Loucy (cell line): ENCODE measurements at regions not wholly inside any gene's neighbourhood (a gene's known extent, or its start where the extent isn't known, plus 50 kb on each side); places are given as distances from the start of the nearest gene placed in this dataset.

Experiments
- H2AFZ ChIP-seq: fragments of 200-600 bp; sonication (generic); 2 replicates; pipeline ENCODE4 v1.6.0; 2016; ENCODE audit warnings: antibody characterized with exemption, mild to moderate bottlenecking, low read length, moderate library complexity
- H3F3A ChIP-seq: fragments of 200-600 bp; 2 replicates; pipeline ENCODE4 v1.6.0; 2016; ENCODE audit warnings: antibody characterized with exemption, low read depth, mild to moderate bottlenecking
- H3K27me3 ChIP-seq: fragments of 200-600 bp; sonication (generic); 2 replicates; pipeline ENCODE4 v1.6.1; 2014; ENCODE audit warnings: low read length, mild to moderate bottlenecking; ENCODE audit not compliant: insufficient read depth, poor library complexity, severe bottlenecking
- H3K36me3 ChIP-seq: fragments of 200-600 bp; sonication (generic); 2 replicates; pipeline ENCODE4 v1.6.1; 2016; ENCODE audit warnings: low read length; ENCODE audit not compliant: insufficient read depth
- H3K4me1 ChIP-seq: fragments of 200-600 bp; sonication (generic); 2 replicates; pipeline ENCODE4 v1.5.1; 2014; ENCODE audit warnings: low read length, mild to moderate bottlenecking; ENCODE audit not compliant: insufficient read depth, poor library complexity, severe bottlenecking
- H3K4me2 ChIP-seq: fragments of 200-600 bp; sonication (generic); 2 replicates; pipeline ENCODE4 v1.6.0; 2014; ENCODE audit warnings: antibody characterized with exemption, low read length, low read depth, mild to moderate bottlenecking; ENCODE audit not compliant: poor library complexity, severe bottlenecking
- H3K4me3 ChIP-seq: fragments of 200-600 bp; sonication (generic); 2 replicates; pipeline ENCODE4 v1.5.1; 2014; ENCODE audit warnings: low read length, mild to moderate bottlenecking, mixed read lengths; ENCODE audit not compliant: poor library complexity, severe bottlenecking
- H3K79me2 ChIP-seq: fragments of 200-600 bp; sonication (generic); 2 replicates; pipeline ENCODE4 v1.6.1; 2014; ENCODE audit warnings: low read length; ENCODE audit not compliant: insufficient read depth
- H3K9ac ChIP-seq: fragments of 200-600 bp; sonication (generic); 2 replicates; pipeline ENCODE4 v1.6.0; 2014; ENCODE audit warnings: mild to moderate bottlenecking, low read depth, low read length, moderate library complexity; ENCODE audit not compliant: poor library complexity, severe bottlenecking
- H3K9me2 ChIP-seq: fragments of 200-600 bp; sonication (generic); replicated peaks from 2 replicates; pipeline ENCODE4 v1.6.1; 2016; ENCODE audit warnings: low read depth, low read length, mixed read lengths
- H3K9me3 ChIP-seq: fragments of 200-600 bp; sonication (generic); 2 replicates; pipeline ENCODE4 v1.6.1; 2014; ENCODE audit warnings: mild to moderate bottlenecking, antibody characterized with exemption, low read length, low read depth; ENCODE audit not compliant: insufficient read depth
- H4K20me1 ChIP-seq: fragments of 200-600 bp; sonication (generic); 2 replicates; pipeline ENCODE4 v1.6.0; 2014; ENCODE audit warnings: antibody characterized with exemption, low read length, mild to moderate bottlenecking; ENCODE audit not compliant: insufficient read depth, poor library complexity, severe bottlenecking
- EZH2phosphoT487 ChIP-seq: fragments of 200-600 bp; IDR thresholded peaks from 2 replicates; pipeline ENCODE4 v1.6.1; 2018; ENCODE audit warnings: antibody characterized with exemption, mild to moderate bottlenecking, moderate library complexity, borderline replicate concordance
- TF ChIP-seq, protein P1 (sequence below): fragments of 200-600 bp; sonication (generic); conservative IDR thresholded peaks from 2 replicates; pipeline ENCODE4 v1.5.1; 2014; ENCODE audit warnings: mild to moderate bottlenecking, antibody characterized with exemption, low read length

DNA sequence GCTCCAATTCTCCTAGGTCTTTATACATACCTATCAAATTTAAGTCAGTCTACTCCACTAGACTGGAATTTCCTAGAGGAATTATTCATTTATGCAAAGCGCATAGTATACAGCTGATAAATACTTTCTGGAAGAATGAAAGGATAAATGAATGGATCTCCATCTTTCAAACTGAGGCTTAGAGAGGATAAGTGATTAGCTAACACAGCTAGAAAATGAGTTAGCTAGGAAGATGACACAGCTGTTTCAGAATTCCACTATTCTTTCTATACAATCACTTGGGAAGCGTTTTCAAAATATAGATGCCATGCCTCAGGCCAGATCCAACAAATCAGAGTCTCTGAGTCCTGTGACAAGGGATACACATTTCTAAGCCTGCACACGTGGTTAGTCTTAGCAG lies 1146.6 kb upstream of the ZEB2 start:
- no peak overlapping the region for H2AFZ ChIP-seq

DNA sequence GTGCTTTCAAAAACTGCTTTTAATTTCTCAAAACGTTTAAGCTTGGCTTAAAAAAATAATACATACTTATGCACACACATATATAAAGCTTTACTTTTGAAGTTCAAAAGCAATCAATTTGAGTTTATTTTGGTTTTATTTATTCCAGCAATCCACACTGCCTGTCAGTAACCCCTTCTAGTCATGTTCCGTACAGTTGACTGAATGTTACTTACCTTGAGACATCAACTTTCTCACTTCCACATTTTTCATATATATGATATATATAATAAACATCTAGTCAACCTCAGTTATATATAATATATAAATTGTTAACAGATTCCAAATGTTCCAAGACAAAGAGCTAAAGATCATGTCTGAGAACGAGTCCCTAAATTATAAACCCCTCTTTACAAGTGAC lies 1137.3 kb upstream of the ZEB2 start:
- no peaks in the 10 kb centered on the region for H3K9me3 ChIP-seq
- no peaks in the 10 kb centered on the region for H3K79me2 ChIP-seq
- no peak overlapping the region for H3K4me2 ChIP-seq
- no peak overlapping the region for H3K9ac ChIP-seq
- H3K4me3 ChIP-seq: no peak overlapping the region
- H3K4me1 ChIP-seq: no peaks in the 10 kb centered on the region
- no peaks in the 10 kb centered on the region for H3F3A ChIP-seq
- H3K9me2 ChIP-seq: no peaks in the 10 kb centered on the region
- H2AFZ ChIP-seq: no peak overlapping the region
- no peaks in the 10 kb centered on the region for H3K36me3 ChIP-seq
- H3K27me3 ChIP-seq: no peaks in the 10 kb centered on the region
- TF ChIP-seq EZH2phosphoT487: no peak
- TF ChIP-seq, protein P1, sequence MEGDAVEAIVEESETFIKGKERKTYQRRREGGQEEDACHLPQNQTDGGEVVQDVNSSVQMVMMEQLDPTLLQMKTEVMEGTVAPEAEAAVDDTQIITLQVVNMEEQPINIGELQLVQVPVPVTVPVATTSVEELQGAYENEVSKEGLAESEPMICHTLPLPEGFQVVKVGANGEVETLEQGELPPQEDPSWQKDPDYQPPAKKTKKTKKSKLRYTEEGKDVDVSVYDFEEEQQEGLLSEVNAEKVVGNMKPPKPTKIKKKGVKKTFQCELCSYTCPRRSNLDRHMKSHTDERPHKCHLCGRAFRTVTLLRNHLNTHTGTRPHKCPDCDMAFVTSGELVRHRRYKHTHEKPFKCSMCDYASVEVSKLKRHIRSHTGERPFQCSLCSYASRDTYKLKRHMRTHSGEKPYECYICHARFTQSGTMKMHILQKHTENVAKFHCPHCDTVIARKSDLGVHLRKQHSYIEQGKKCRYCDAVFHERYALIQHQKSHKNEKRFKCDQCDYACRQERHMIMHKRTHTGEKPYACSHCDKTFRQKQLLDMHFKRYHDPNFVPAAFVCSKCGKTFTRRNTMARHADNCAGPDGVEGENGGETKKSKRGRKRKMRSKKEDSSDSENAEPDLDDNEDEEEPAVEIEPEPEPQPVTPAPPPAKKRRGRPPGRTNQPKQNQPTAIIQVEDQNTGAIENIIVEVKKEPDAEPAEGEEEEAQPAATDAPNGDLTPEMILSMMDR: no peak
- no peaks in the 10 kb centered on the region for H4K20me1 ChIP-seq

More for the DNA sequence above, 1146.6 kb upstream of the ZEB2 start:
- Histone ChIP-seq H3K4me1 (no peaks in the 10 kb centered on the region), H3K9me3 (no peaks in the 10 kb centered on the region), H3K9ac (no peak overlapping the region), H3K4me3 (no peak overlapping the region), H3F3A (no peaks in the 10 kb centered on the region), H3K36me3 (no peaks in the 10 kb centered on the region), H3K27me3 (no peaks in the 10 kb centered on the region), H4K20me1 (no peaks in the 10 kb centered on the region), H3K4me2 (no peak overlapping the region), H3K79me2 (no peaks in the 10 kb centered on the region), H3K9me2 (no peaks in the 10 kb centered on the region)
- TF ChIP-seq, protein P1: no peak
- TF ChIP-seq EZH2phosphoT487: no peak

DNA sequence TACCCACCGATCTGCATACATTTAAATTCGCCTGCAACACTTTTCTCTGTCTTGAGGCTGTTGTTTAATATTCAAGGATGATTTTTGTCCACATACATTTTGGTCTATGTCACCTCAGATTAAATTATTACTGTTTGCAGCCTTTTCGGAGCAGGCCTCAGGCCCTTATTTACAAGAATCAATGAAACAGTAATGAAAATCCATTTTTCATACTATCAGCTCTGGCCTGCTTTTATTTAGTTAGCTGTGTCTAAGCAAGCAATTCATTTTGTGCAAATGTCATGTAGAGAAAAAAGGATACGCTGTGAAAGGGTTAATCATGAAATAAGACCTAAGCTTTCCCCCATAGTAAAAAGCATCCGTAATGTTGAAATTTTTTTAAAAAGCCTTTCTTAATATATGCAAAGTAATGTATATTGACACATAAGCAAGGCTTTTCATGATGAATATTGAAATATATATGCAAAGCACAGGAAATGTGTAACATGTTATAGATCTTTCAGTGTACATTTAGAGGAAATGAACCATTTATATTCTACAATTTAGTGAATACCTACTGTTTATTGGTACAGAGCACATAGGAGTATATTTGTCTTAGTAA lies 1135.3 kb upstream of the ZEB2 start:
- Histone ChIP-seq H3K79me2 (no peaks in the 10 kb centered on the region), H4K20me1 (no peaks in the 10 kb centered on the region), H2AFZ (no peak overlapping the region), H3K4me3 (no peak overlapping the region), H3K36me3 (no peaks in the 10 kb centered on the region), H3K4me2 (no peak overlapping the region), H3K9me2 (0 out of 2 replicates have a peak, but pooled peaks cover 5% of the 10 kb centered on the region), H3K27me3 (no peaks in the 10 kb centered on the region), H3K9ac (no peak overlapping the region), H3K9me3 (no peaks in the 10 kb centered on the region), H3F3A (no peaks in the 10 kb centered on the region), H3K4me1 (no peaks in the 10 kb centered on the region)
- TF ChIP-seq EZH2phosphoT487: no peak
- TF ChIP-seq, protein P1: no peak
